ENCODE measurements at regions not wholly inside any gene's neighbourhood (a gene's known extent, or its start where the extent isn't known, plus 50 kb on each side); places are given as distances from the start of the nearest gene placed in this dataset.

GRCh38 chr4:4792466-4792865, 67.0 kb upstream of the MSX1 start:
- no peak for TF ChIP-seq CTCF (conservative IDR thresholded peaks at IDR 0.05; ENCODE audit: control insufficient read depth, insufficient read depth, low read depth, low read length)
- H3K4me3 ChIP-seq (ENCODE audit: control insufficient read depth, low read depth, low read length), result no peak overlapping the region
- DNase-seq (ENCODE audit: low read depth), result peak; percentile 79

GRCh38 chr4:4791299-4792111, 68.0 kb upstream of the MSX1 start:
- TF ChIP-seq CTCF (conservative IDR thresholded peaks at IDR 0.05; ENCODE audit: control insufficient read depth, insufficient read depth, low read depth, low read length), result no peak
- peak; percentile 52 for DNase-seq (ENCODE audit: low read depth)
- H3K4me3 ChIP-seq (ENCODE audit: control insufficient read depth, low read depth, low read length), result no peak overlapping the region

- no peak for TF ChIP-seq CTCF (conservative IDR thresholded peaks at IDR 0.05; ENCODE audit: control insufficient read depth, insufficient read depth, low read depth, low read length)
- H3K4me3 ChIP-seq (ENCODE audit: control insufficient read depth, low read depth, low read length), result no peak overlapping the region
- no peak for DNase-seq (ENCODE audit: low read depth)
These were observed 70.0 kb upstream of the MSX1 start for GRCh38 chr4:4789462-4789861.

GRCh38 chr4:4788573-4788972, 70.9 kb upstream of the MSX1 start:
- no peak for TF ChIP-seq CTCF (conservative IDR thresholded peaks at IDR 0.05; ENCODE audit: control insufficient read depth, insufficient read depth, low read depth, low read length)
- no peak overlapping the region for H3K4me3 ChIP-seq (ENCODE audit: control insufficient read depth, low read depth, low read length)
- no peak for DNase-seq (ENCODE audit: low read depth)

- no peak for DNase-seq (ENCODE audit: low read depth)
- no peak overlapping the region for H3K4me3 ChIP-seq (ENCODE audit: control insufficient read depth, low read depth, low read length)
- TF ChIP-seq CTCF (conservative IDR thresholded peaks at IDR 0.05; ENCODE audit: control insufficient read depth, insufficient read depth, low read depth, low read length), result no peak
These were observed 72.0 kb upstream of the MSX1 start for GRCh38 chr4:4787421-4787820.

- no peak overlapping the region for H3K4me3 ChIP-seq (ENCODE audit: control insufficient read depth, low read depth, low read length)
- DNase-seq (ENCODE audit: low read depth), result no peak
- no peak for TF ChIP-seq CTCF (conservative IDR thresholded peaks at IDR 0.05; ENCODE audit: control insufficient read depth, insufficient read depth, low read depth, low read length)
These were observed 75.1 kb upstream of the MSX1 start for GRCh38 chr4:4784379-4784778.

Measured in fibroblast of mammary gland (primary cell).